Right lobe of liver (tissue), 6 donors: ENCODE measurements at regions not wholly inside any gene's neighbourhood (a gene's known extent, or its start where the extent isn't known, plus 50 kb on each side); places are given as distances from the start of the nearest gene placed in this dataset.

Experiments
- ATAC-seq, 4 donors: fragments of 200-7000 bp; cut with Tn5 transposase; one replicate each; pipeline ENCODE4 v1.9.1; 2020; ENCODE audit warnings: mild to moderate bottlenecking in 4 of 4, moderate library complexity in 4 of 4
- DNase-seq, 3 donors: peaks; one replicate each; pipeline ENCODE4 v3.0.0-alpha.2; 2020
- H3K27ac ChIP-seq, 3 donors: fragments of 200-600 bp; one replicate each; pipeline ENCODE4 v1.8.0; 2022
- H3K27me3 ChIP-seq, 2 donors: fragments of 200-600 bp; one replicate each; pipeline ENCODE4 v1.8.0; 2022
- H3K36me3 ChIP-seq, 4 donors: fragments of 200-600 bp; sonication (generic) in 1 of 4; one replicate each; pipeline versions ENCODE4 v1.5.1 to v1.8.0; 2017 to 2022; ENCODE audit warnings: control low read depth in 1 of 4
- H3K4me1 ChIP-seq, 4 donors: fragments of 200-600 bp; sonication (generic) in 1 of 4; one replicate each; pipeline versions ENCODE4 v1.5.1 to v1.8.0; 2017 to 2022; ENCODE audit warnings: control low read depth in 1 of 4
- H3K4me3 ChIP-seq, 3 donors: fragments of 200-600 bp; one replicate each; pipeline ENCODE4 v1.8.0; 2022
- H3K9me3 ChIP-seq, 4 donors: fragments of 200-600 bp; sonication (generic) in 1 of 4; one replicate each; pipeline versions ENCODE4 v1.5.1 to v1.8.0; 2017 to 2022; ENCODE audit warnings: control low read depth in 1 of 4
- CTCF ChIP-seq, 4 donors: fragments of 200-600 bp in 3 of 4; fragments of 450-650 bp in 1 of 4; IDR thresholded peaks; one replicate each; pipeline versions ENCODE4 v1.5.1 to v1.8.0; 2016 to 2022; ENCODE audit warnings: antibody characterized with exemption in 4 of 4, mild to moderate bottlenecking in 2 of 4
- POLR2A ChIP-seq: fragments of 450-650 bp; IDR thresholded peaks from one replicate; pipeline ENCODE4 v1.6.1; 2017; ENCODE audit warnings: antibody characterized with exemption, mild to moderate bottlenecking
- WGBS: methylation state at CpG from one replicate; pipeline ENCODE4 v1.1.6; 2018; ENCODE audit warnings: low coverage, low lambda C conversion rate; ENCODE audit not compliant: insufficient coverage; ENCODE audit errors: missing lambda C conversion rate; 5-methylcytosine and 5-hydroxymethylcytosine counted together
- intact Hi-C, 2 donors: fragments of 100-400 bp; cut with DNase I; formaldehyde crosslinking; loops; one replicate each; pipeline versions ENCODE4 v1.11.2 to v1.14.1; 2022
- donor health status: DM: no; HTN: yes; CAD: no.
- donor health status: DM: no; HTN: no; CAD: no.
- donor health status: DM: no; HTN: no; CAD: no.
- donor health status: DM: no; HTN: yes; CAD: no.
- donor health status: DM: no; HTN: yes; CAD: no.

- no peaks in the 10 kb centered on the region for H3K27me3 ChIP-seq
These were observed 894.6 kb upstream of the NEGR1 start for GRCh38 chr1:73176902-73177301.

GRCh38 chr1:73167009-73167657, 884.8 kb upstream of the NEGR1 start:
- no peaks in the 10 kb centered on the region for H3K9me3 ChIP-seq

More at GRCh38 chr1:73176902-73177301, 894.6 kb upstream of the NEGR1 start:
- TF ChIP-seq CTCF (IDR thresholded peaks at IDR 0.05) = no peak
- no peak for TF ChIP-seq POLR2A
- Histone ChIP-seq H3K27ac (no peak overlapping the region), H3K36me3 (no peaks in the 10 kb centered on the region), H3K9me3 (peaks cover 0 to 2% (median 0%) of the 10 kb centered on the region in 4 donors), H3K4me1 (no peaks in the 10 kb centered on the region), H3K4me3 (no peak overlapping the region)
- ATAC-seq (no peak), DNase-seq (no peak)
- WGBS = 41% methylated on average over 2 of the region's 2 CpGs
- intact Hi-C loops = no loop called here

GRCh38 chr1:73162564-73162963, 880.2 kb upstream of the NEGR1 start:
- H3K9me3 ChIP-seq = no peaks in the 10 kb centered on the region
- TF ChIP-seq CTCF (IDR thresholded peaks at IDR 0.05) (no peak), POLR2A (no peak)
- no peaks in the 10 kb centered on the region for H3K36me3 ChIP-seq
- no peak overlapping the region for H3K27ac ChIP-seq
- ATAC-seq = no peak
- no peak overlapping the region for H3K4me3 ChIP-seq
- no peaks in the 10 kb centered on the region for H3K27me3 ChIP-seq
- no peaks in the 10 kb centered on the region for H3K4me1 ChIP-seq
- no peak for DNase-seq
- intact Hi-C loops = no loop called here
- 25% methylated on average over 5 of the region's 5 CpGs for WGBS

More at GRCh38 chr1:73167009-73167657, 884.8 kb upstream of the NEGR1 start:
- no peak overlapping the region for H3K4me3 ChIP-seq
- DNase-seq (no peak), ATAC-seq (no peak)
- no peak for TF ChIP-seq CTCF (IDR thresholded peaks at IDR 0.05)
- H3K27ac ChIP-seq = no peak overlapping the region
- no peaks in the 10 kb centered on the region for H3K27me3 ChIP-seq
- intact Hi-C loops = no loop called here
- WGBS = 51% methylated on average over 2 of the region's 2 CpGs
- no peaks in the 10 kb centered on the region for H3K36me3 ChIP-seq
- H3K4me1 ChIP-seq = no peaks in the 10 kb centered on the region

- no peaks in the 10 kb centered on the region for H3K27me3 ChIP-seq
- no peak overlapping the region for H3K27ac ChIP-seq
- no peak for ATAC-seq
- H3K9me3 ChIP-seq = no peaks in the 10 kb centered on the region
- H3K4me3 ChIP-seq = no peak overlapping the region
- intact Hi-C loops = no loop called here
- WGBS = 37% methylated on average over 1 of the region's 1 CpG
- no peak for TF ChIP-seq POLR2A
- no peak for TF ChIP-seq CTCF (IDR thresholded peaks at IDR 0.05)
- no peaks in the 10 kb centered on the region for H3K36me3 ChIP-seq
- H3K4me1 ChIP-seq = no peaks in the 10 kb centered on the region
- DNase-seq = no peak
These were observed 879.1 kb upstream of the NEGR1 start for GRCh38 chr1:73161418-73161817.
